BJ (cell line): ENCODE measurements at regions not wholly inside any gene's neighbourhood (a gene's known extent, or its start where the extent isn't known, plus 50 kb on each side); places are given as distances from the start of the nearest gene placed in this dataset.

Experiments used
- CTCF ChIA-PET: fragments of 350-600 bp; formaldehyde crosslinking; extraction: SDS; loops from one replicate; lab custom pipeline; 2021; ENCODE audit warnings: antibody characterized with exemption, inconsistent platforms; lab: Yijun Ruan, JAX
- POLR2A ChIA-PET: fragments of 300-600 bp; sonication (Branson Sonifier 250); formaldehyde crosslinking; extraction: SDS; loops from one replicate; lab custom pipeline; 2021; ENCODE audit warnings: antibody characterized with exemption; lab: Charles Lee
- DNase-seq: peaks from one replicate; pipeline ENCODE4 v3.0.0-alpha.2; 2011; ENCODE audit warnings: low read depth
- H3K27me3 ChIP-seq: 2 replicates; pipeline ENCODE4 v1.6.0; 2011; ENCODE audit warnings: low read length; ENCODE audit not compliant: control insufficient read depth, insufficient read depth
- H3K36me3 ChIP-seq: 2 replicates; pipeline ENCODE4 v1.5.1; 2011; ENCODE audit warnings: low read length; ENCODE audit not compliant: control insufficient read depth, insufficient read depth
- H3K4me3 ChIP-seq: 2 replicates; pipeline ENCODE4 v1.5.1; 2011; ENCODE audit warnings: low read depth, mild to moderate bottlenecking, control low read depth, low read length
- CTCF ChIP-seq: IDR thresholded peaks from 2 replicates; pipeline ENCODE4 v1.5.1; 2011; ENCODE audit warnings: low read depth, mild to moderate bottlenecking, control low read depth, inconsistent platforms, low read length, moderate library complexity; ENCODE audit not compliant: insufficient read depth

GRCh38 chr5:51181208-51181894, 201.9 kb upstream of the ISL1 start:
- Histone ChIP-seq H3K27me3 (no peaks in the 10 kb centered on the region), H3K4me3 (no peak overlapping the region), H3K36me3 (no peaks in the 10 kb centered on the region)
- no peak for DNase-seq
- POLR2A ChIA-PET, result no interaction called here
- TF ChIP-seq CTCF, result no peak
- CTCF ChIA-PET, result no interaction called here

GRCh38 chr5:51185850-51186329, 197.4 kb upstream of the ISL1 start:
- CTCF ChIA-PET, result interaction anchor here (0.5 kb wide), 1 partner anchor 32 kb away, joined by 3 read pairs; no protein-coding TSS in a partner anchor
- H3K4me3 ChIP-seq, result no peak overlapping the region
- no peak for TF ChIP-seq CTCF
- H3K36me3 ChIP-seq, result no peaks in the 10 kb centered on the region
- POLR2A ChIA-PET, result no interaction called here
- H3K27me3 ChIP-seq, result no peaks in the 10 kb centered on the region
- DNase-seq, result no peak

GRCh38 chr5:51188001-51188591, 195.2 kb upstream of the ISL1 start:
- no peak for TF ChIP-seq CTCF
- DNase-seq, result no peak
- CTCF ChIA-PET, result no interaction called here
- Histone ChIP-seq H3K4me3 (no peak overlapping the region), H3K27me3 (no peaks in the 10 kb centered on the region), H3K36me3 (no peaks in the 10 kb centered on the region)
- POLR2A ChIA-PET, result no interaction called here

- ChIA-PET POLR2A (no interaction called here), CTCF (interaction anchor here (0.6 kb wide), 1 partner anchor 17 kb away, joined by 4 read pairs; no protein-coding TSS in a partner anchor)
- no peak for TF ChIP-seq CTCF
- H3K4me3 ChIP-seq, result no peak overlapping the region
- no peak for DNase-seq
- no peaks in the 10 kb centered on the region for H3K27me3 ChIP-seq
- H3K36me3 ChIP-seq, result no peaks in the 10 kb centered on the region
Observed at GRCh38 chr5:51194671-51195070, 188.6 kb upstream of the ISL1 start.

GRCh38 chr5:51201024-51201423, 182.2 kb upstream of the ISL1 start:
- TF ChIP-seq CTCF, result no peak

More at GRCh38 chr5:51201024-51201423, 182.2 kb upstream of the ISL1 start:
- Histone ChIP-seq H3K4me3 (no peak overlapping the region), H3K27me3 (no peaks in the 10 kb centered on the region), H3K36me3 (no peaks in the 10 kb centered on the region)
- no peak for DNase-seq
- CTCF ChIA-PET, result interaction anchor here (0.6 kb wide), 1 partner anchor 9 kb away, joined by 3 read pairs; no protein-coding TSS in a partner anchor
- POLR2A ChIA-PET, result no interaction called here
